ENCODE measurements at regions not wholly inside any gene's neighbourhood (a gene's known extent, or its start where the extent isn't known, plus 50 kb on each side); places are given as distances from the start of the nearest gene placed in this dataset.

DNA sequence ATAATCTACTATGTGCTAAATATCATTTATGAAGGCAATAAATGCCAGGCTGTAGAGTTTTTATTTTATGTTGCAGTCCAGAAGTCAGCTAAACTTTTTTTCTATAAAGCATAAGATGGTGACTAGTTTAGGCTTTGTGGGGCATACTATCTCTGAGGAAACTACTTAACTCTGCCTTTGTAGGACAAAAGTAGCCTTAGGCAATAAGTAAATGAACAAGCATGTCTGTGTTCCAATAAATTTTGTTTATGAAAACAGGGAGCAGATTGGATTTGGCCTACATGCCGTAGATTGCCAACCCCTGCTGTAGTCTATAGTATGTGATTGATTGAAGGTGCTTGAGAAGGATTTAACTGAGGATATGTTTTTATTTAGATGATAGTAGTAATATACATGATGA lies 502.5 kb upstream of the NAALADL2 start:
- TF ChIP-seq RAD21 (IDR thresholded peaks at IDR 0.05; ENCODE audit: low read depth) = no peak
- TF ChIP-seq EP300 (IDR thresholded peaks at IDR 0.05; ENCODE audit: borderline replicate concordance) = no peak
- TF ChIP-seq, protein P1, sequence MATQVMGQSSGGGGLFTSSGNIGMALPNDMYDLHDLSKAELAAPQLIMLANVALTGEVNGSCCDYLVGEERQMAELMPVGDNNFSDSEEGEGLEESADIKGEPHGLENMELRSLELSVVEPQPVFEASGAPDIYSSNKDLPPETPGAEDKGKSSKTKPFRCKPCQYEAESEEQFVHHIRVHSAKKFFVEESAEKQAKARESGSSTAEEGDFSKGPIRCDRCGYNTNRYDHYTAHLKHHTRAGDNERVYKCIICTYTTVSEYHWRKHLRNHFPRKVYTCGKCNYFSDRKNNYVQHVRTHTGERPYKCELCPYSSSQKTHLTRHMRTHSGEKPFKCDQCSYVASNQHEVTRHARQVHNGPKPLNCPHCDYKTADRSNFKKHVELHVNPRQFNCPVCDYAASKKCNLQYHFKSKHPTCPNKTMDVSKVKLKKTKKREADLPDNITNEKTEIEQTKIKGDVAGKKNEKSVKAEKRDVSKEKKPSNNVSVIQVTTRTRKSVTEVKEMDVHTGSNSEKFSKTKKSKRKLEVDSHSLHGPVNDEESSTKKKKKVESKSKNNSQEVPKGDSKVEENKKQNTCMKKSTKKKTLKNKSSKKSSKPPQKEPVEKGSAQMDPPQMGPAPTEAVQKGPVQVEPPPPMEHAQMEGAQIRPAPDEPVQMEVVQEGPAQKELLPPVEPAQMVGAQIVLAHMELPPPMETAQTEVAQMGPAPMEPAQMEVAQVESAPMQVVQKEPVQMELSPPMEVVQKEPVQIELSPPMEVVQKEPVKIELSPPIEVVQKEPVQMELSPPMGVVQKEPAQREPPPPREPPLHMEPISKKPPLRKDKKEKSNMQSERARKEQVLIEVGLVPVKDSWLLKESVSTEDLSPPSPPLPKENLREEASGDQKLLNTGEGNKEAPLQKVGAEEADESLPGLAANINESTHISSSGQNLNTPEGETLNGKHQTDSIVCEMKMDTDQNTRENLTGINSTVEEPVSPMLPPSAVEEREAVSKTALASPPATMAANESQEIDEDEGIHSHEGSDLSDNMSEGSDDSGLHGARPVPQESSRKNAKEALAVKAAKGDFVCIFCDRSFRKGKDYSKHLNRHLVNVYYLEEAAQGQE (IDR thresholded peaks at IDR 0.05; ENCODE audit: low read depth) = no peak
- TF ChIP-seq CEBPB (IDR thresholded peaks at IDR 0.05) = no peak
- TF ChIP-seq, protein P2, sequence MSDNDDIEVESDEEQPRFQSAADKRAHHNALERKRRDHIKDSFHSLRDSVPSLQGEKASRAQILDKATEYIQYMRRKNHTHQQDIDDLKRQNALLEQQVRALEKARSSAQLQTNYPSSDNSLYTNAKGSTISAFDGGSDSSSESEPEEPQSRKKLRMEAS (IDR thresholded peaks at IDR 0.05) = no peak
- TF ChIP-seq, protein P3, sequence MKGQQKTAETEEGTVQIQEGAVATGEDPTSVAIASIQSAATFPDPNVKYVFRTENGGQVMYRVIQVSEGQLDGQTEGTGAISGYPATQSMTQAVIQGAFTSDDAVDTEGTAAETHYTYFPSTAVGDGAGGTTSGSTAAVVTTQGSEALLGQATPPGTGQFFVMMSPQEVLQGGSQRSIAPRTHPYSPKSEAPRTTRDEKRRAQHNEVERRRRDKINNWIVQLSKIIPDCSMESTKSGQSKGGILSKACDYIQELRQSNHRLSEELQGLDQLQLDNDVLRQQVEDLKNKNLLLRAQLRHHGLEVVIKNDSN (IDR thresholded peaks at IDR 0.05) = no peak
- TF ChIP-seq YY1 (IDR thresholded peaks at IDR 0.05; ENCODE audit: low read depth) = no peak
- no peak for TF ChIP-seq CREB1 (IDR thresholded peaks at IDR 0.05; ENCODE audit: low read depth)
- no peak for TF ChIP-seq ZBTB7A (IDR thresholded peaks at IDR 0.05; ENCODE audit: low read depth)
- no peak for TF ChIP-seq TCF12 (IDR thresholded peaks at IDR 0.05; ENCODE audit: low read depth)
- no peak for TF ChIP-seq EGR1 (IDR thresholded peaks at IDR 0.05)
- no peak for TF ChIP-seq TAF1 (IDR thresholded peaks at IDR 0.05; ENCODE audit: low read depth)
- TF ChIP-seq TEAD4 (IDR thresholded peaks at IDR 0.05) = no peak
- TF ChIP-seq NFIC (IDR thresholded peaks at IDR 0.05) = no peak
- no peak for TF ChIP-seq FOXM1 (IDR thresholded peaks at IDR 0.05; ENCODE audit: borderline replicate concordance, low read depth)

DNA sequence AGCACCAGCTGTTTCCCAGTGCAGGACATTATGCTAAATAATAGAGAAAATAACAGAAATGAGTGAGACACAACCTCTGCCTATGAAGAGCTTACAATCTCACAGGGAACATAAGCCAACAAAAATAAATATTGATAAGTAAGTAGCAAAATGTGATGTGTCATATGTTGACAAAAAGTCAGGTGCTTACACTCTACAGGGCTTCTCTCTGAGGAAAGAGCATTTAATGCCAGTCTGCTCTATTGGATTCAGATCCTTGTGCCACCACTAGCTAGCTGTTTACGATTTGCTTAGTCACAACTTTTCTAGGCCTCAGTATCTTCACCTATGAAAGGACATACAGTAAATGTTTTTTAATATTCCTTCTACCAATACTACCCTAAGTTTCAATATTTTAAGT lies 500.9 kb upstream of the NAALADL2 start:
- TF ChIP-seq CEBPB (IDR thresholded peaks at IDR 0.05) = no peak

DNA sequence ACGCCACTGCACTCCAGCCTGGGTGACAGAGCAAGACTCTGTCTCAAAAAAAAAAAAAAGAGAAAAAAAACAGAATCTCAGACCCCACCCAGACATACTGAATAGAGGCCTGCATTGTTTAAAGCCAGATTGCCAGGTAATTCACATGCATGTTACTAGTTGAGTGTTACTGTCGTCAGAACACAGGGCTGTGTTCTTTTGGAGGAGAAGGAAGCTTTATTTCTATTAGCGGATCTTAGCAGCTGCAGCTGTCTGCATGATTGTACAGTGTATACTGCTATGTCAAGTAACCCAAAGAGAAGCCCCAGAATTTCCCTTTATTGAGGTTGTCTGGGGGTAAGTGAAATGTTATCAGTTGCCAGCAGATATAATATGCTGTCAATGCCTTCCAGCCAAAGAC lies 496.6 kb upstream of the NAALADL2 start:
- TF ChIP-seq CREB1 (IDR thresholded peaks at IDR 0.05; ENCODE audit: low read depth) (no peak), FOXM1 (IDR thresholded peaks at IDR 0.05; ENCODE audit: borderline replicate concordance, low read depth) (no peak), NFIC (IDR thresholded peaks at IDR 0.05) (no peak), RAD21 (IDR thresholded peaks at IDR 0.05; ENCODE audit: low read depth) (no peak), TCF12 (IDR thresholded peaks at IDR 0.05; ENCODE audit: low read depth) (no peak), YY1 (IDR thresholded peaks at IDR 0.05; ENCODE audit: low read depth) (no peak)
- TF ChIP-seq, protein P3 (IDR thresholded peaks at IDR 0.05) = no peak

DNA sequence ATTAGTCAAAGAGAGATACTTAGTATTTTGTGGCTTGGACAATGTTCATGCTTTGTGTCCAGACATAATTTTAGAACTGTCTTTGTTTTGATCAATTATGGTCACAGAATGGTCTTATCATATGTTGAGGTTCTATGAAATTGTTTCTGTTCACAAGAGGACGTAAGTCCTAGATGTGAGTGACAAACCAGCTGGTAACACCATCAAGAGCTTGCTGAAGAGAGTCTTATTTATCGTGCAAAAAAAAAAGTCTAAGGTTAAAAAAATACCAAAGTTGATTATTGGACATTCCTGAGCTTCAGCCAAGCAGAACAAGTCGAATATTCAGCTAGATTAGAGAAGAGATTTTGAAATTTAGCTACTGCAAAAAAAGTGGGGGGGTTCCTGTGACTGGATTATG lies 495.9 kb upstream of the NAALADL2 start:
- TF ChIP-seq TCF12 (IDR thresholded peaks at IDR 0.05; ENCODE audit: low read depth) = no peak
- no peak for TF ChIP-seq RAD21 (IDR thresholded peaks at IDR 0.05; ENCODE audit: low read depth)
- TF ChIP-seq CEBPB (IDR thresholded peaks at IDR 0.05) = no peak
- no peak for TF ChIP-seq YY1 (IDR thresholded peaks at IDR 0.05; ENCODE audit: low read depth)
- TF ChIP-seq, protein P1 (IDR thresholded peaks at IDR 0.05; ENCODE audit: low read depth) = no peak
- no peak for TF ChIP-seq TAF1 (IDR thresholded peaks at IDR 0.05; ENCODE audit: low read depth)
- TF ChIP-seq, protein P3 (IDR thresholded peaks at IDR 0.05) = no peak
- TF ChIP-seq EGR1 (IDR thresholded peaks at IDR 0.05) = no peak
- TF ChIP-seq, protein P2 (IDR thresholded peaks at IDR 0.05) = no peak
- TF ChIP-seq CREB1 (IDR thresholded peaks at IDR 0.05; ENCODE audit: low read depth) = no peak
- no peak for TF ChIP-seq ZBTB7A (IDR thresholded peaks at IDR 0.05; ENCODE audit: low read depth)
- no peak for TF ChIP-seq EP300 (IDR thresholded peaks at IDR 0.05; ENCODE audit: borderline replicate concordance)

DNA sequence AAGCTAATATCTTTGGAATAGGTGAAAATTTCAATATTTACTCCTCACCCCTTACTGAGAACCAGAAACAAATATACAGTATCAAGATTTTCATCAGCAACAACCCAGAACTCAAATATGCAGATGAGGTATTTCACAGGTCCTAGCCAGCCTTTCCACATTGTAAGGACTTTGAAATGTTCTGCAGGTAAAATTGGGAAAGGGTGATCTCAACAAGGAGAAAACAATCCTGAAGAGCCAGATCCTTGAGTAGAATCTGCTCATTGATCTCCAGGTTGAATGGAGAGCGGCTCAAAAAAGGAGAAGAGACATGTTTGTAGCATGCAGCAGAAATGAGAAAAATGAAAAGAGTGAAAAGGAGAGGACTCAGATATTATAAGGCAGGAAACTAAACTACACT lies 493.3 kb upstream of the NAALADL2 start:
- TF ChIP-seq, protein P1 (IDR thresholded peaks at IDR 0.05; ENCODE audit: low read depth) = no peak
- TF ChIP-seq EP300 (IDR thresholded peaks at IDR 0.05; ENCODE audit: borderline replicate concordance) (no peak), TEAD4 (IDR thresholded peaks at IDR 0.05) (no peak), EGR1 (IDR thresholded peaks at IDR 0.05) (no peak), RAD21 (IDR thresholded peaks at IDR 0.05; ENCODE audit: low read depth) (no peak), TAF1 (IDR thresholded peaks at IDR 0.05; ENCODE audit: low read depth) (no peak), FOXM1 (IDR thresholded peaks at IDR 0.05; ENCODE audit: borderline replicate concordance, low read depth) (no peak)
- TF ChIP-seq, protein P3 (IDR thresholded peaks at IDR 0.05) = no peak
